G401 (cell line): ENCODE measurements at regions not wholly inside any gene's neighbourhood (a gene's known extent, or its start where the extent isn't known, plus 50 kb on each side); places are given as distances from the start of the nearest gene placed in this dataset.
"Not testable (repeated sequence)": the region's sequence is repeated elsewhere in the genome, so short reads cannot be mapped to it uniquely, and the experiment has no call there.

Source experiments
- DNase-seq: peaks from one replicate; pipeline ENCODE4 v3.0.0-alpha.2; 2015; ENCODE audit warnings: low spot score
- in situ Hi-C: cut with HindIII; loops from 2 replicates; pipeline ENCODE4 v1.10.0; 2016; ENCODE audit warnings: low sequenced_read_pairs, mixed read lengths

DNA sequence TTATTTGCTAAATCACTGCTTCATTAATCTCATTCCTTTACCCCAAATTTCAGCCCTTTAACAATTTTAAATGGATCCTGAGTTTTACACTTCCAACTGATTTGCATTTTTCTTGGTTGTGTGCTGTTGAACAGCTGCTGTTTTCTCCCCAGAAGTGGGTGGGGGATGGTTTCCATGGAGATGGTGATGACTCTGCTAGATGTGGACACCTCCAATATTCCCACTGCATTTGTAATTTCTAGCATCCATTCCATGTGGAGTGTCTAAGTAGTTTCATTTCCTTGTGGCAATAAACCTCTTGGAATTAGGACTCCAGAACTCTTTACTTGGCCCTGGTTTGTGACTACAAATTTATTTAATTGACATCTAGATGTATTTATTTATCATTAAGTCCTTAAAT lies 330.4 kb downstream of the GBA3 start:
- no peak for DNase-seq
- in situ Hi-C loops, result no loop called here

DNA sequence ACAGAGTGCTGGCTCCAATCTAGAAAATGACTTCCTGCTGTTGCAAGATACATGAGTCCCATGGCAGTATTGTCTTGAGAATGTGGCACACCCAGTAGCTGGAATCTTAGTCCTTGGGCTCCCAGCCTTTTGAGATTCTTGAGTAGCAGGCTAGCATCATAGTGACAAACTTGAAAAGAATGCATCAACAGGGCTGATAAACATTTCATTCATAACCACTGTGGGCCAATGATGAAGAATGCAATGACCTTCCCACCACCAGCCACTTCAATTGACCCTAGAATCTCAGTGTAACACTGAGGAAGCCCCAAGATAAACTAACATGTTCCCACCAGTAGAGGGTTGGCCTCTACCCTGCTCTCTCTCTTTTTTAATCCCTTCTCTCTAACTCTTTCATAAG lies 329.3 kb downstream of the GBA3 start:
- no peak for DNase-seq
- in situ Hi-C loops, result no loop called here

DNA sequence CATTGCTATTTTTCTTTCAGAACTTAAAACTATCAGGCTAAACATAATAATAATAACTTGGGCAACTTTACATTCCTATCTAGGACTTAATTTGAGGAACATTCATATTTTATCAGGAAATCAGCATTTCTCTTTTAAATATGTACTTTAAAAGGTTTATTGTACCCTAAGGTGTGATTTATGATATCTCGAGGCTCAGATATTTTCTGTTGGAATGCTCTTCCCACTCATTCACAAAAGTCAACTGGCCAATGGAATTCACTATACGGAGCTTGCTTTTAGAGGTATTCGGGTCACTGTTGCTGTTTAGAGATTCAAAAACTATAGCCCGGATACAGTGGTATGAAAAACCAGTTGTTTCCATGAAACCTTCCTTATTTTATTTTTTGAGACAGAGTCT lies 328.3 kb downstream of the GBA3 start:
- no peak for DNase-seq
- in situ Hi-C loops, result no loop called here

DNA sequence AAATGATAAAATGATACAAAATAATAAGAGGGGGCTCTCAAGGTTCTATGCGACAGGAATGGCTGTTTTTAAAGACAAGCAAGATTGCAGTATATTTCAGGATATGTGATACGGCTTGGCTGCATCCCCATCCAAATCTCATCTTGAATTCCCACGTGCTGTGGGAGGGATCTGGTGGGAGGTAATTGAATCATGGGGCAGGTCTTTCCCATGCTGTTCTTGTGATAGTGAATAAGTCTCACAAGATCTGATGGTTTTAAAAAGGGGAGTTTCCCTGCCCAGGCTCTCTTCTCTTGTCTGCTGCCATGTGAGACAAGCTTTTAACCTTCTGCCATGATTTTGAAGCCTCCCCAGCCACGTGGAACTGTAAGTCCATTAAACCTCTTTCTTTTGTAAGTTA lies 327.7 kb downstream of the GBA3 start:
- DNase-seq, in situ Hi-C loops: not testable (repeated sequence)

DNA sequence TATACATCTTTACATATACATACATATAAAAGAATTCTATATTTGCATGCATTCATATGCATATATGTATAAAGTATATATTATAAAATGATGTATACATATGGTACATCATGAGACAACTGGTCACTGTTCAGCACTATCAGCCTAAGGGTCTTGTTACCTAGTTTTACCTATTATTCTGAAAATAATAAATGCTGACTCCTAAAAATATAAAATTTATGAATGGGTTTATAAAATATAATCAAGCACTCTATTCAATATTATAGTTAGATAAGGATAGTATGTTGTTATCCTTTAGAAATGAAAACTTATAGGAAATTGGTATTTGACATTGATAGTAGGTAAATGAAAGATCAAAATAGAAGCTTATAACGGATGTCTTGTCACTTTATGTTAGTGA lies 324.2 kb downstream of the GBA3 start:
- in situ Hi-C loops, result no loop called here
- DNase-seq, result no peak

DNA sequence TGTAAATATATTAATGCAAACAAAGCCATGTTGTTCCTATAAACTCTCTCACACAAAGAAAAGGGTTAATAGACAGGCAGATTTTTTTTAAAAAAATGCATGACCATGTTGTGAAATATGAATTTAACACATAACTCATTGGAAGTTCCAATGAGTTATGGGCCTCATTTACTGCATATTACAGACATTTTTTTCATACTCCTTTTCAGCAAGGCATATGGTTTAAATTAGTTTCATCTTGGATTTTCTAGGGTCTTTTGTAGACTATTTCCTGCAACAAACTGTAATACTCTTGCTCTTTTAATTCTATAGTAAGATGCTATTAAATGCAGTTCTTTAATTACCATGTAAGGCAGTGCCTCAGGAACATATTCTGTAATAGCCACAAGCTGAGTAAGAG lies 323.1 kb downstream of the GBA3 start:
- no peak for DNase-seq
- in situ Hi-C loops, result no loop called here

DNA sequence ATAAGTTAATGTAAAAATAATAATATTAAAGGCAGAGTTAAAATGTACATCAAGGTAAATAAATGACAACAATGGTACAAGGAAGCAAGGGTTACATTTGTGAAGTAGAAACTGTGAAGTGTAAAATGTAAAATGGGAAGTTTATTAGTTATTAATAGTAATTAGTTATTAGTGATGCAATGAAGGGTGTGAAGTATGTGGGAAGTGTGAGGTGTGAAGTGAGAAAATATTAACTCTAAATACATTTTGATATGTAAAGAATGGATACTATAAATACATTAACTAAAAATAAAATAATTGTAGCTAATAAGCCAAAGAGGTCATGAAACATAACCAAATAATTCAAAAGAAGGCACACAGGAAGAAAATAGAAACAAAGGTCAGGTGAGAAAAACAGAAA lies 316.4 kb downstream of the GBA3 start:
- DNase-seq, result no peak
- in situ Hi-C loops, result no loop called here

DNA sequence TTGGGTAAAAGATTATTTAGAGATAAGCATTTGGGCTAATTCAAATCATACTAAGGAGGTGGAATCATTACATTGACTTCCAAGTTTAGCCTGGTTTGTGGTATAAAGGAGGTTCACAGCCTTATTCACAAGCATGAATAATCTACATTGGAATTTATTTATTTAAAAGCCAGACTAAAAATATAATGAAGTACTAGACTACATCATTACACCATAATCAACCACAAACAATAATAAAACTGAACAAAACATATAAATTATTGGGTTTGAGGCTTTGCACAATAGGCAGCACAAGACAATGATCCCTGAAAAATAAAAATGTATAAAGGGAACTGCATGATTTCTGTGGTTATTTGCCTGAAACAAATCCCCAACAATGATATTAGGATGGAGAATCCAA lies 314.0 kb downstream of the GBA3 start:
- in situ Hi-C loops, result no loop called here
- DNase-seq, result no peak

DNA sequence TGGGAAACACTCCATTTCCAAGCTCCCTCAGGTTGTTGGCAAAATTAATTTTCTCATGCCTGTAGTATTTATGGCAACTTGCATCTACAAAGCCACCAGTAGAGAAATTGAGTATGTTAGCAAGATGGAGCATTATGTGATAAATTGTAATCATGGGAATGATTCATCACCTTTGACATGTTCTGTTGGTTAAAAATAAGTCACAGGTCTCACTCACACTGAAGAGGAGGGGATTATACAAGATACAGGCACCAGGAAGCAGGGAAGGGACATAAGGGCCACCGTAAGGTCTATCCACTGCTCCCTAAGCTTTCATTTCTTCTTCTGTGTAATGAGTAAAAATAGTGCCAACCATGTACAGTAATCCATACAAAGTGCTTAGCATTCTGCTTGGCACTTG lies 313.0 kb downstream of the GBA3 start:
- in situ Hi-C loops, result no loop called here
- no peak for DNase-seq

DNA sequence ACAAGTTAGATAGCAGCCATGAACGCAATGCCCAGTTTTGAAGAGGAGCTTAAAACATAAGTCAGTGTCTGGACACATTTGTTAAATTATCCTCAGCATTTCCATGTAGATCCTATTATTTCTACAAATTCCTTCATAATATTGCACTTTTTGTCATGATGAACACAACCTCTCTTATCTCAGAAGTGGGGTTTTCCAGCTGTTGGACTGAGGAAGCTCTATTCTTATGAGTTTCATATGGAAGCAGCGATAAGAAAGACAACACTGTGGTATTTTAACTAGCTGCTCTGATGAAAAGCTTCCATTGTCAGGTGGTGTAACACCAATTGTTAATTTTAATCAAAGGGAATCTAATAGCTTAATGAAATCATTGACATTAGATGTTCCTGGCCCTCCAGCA lies 308.7 kb downstream of the GBA3 start:
- in situ Hi-C loops, result no loop called here

DNA sequence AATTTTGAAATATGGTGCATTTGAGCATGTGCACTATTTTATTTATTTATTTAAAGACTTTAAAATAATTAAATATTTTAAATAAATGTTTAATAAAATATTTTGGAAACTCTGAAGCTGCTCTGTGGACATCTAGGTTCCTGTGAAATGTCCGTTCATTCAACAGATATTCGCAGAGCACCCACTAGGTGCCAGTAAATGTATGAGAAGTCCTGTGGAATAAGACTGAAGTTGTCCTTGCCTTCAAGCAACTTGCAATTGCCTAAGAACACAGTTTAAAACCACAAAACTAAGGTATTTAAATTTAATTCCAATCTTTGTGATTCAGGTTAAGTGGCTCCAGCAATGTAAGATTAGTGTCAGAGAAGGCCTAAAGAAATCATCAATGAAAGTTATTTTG lies 306.7 kb downstream of the GBA3 start:
- in situ Hi-C loops, result no loop called here
- DNase-seq, result no peak

More for the DNA sequence above, 308.7 kb downstream of the GBA3 start:
- no peak for DNase-seq

DNA sequence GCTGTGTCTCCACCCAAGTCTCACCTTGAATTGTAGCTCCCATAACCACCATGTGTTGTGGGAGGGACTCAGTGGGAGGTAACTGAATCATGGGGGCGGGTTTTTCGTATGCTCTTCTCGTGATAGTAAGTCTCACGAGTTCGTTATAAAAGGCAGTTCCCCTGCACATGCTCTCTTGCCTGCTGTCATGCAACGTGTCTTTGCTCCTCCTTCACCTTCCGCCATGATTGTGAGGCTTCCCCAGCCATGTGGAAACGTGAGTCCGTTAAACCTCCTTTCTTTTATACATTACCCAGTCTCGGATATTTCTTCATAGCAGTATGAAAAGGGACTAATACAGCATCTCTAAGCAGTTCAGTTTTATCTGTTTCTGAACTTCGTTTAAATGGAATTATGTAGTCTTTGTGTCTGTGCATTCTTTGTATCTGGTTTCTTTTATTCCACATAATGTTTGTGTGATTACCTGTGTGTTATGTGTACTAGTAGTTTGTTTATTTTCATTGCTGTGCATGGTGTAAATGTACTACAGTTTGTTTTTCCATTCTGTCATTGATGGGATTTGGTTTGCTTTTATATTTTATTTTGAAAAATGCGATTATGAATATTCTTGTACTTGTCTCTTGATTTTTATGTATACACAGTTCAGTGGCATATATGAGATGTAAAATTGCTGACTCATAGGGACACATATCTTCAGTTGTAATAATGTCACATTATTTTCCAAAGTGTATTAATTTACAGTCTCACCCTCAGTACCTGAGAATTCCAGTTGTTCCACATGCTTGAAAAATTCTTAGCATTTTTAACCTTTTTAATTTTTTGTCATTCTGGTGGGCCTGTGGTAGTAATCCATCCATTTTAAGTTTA lies 304.9 kb downstream of the GBA3 start:
- in situ Hi-C loops, result no loop called here
- DNase-seq, result no peak

DNA sequence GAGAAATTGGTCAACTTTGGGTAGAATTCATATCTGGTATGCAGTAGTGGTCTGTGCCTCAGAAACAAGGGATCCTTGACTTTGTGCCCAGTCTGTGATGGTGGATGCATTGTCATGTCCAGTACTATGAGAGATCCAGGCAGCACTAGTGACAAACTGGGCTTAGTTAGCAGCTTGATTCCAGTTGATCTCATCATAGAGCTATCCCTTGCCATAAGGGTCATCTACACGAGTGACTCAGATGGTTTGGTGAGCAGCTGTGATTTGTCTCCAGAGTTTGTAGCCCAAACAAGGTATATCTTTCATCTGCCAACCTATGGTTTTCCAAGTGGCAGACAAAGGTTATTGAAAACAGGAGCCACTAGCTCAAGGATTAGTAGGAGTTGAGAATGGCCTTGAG lies 298.8 kb downstream of the GBA3 start:
- in situ Hi-C loops, result no loop called here

DNA sequence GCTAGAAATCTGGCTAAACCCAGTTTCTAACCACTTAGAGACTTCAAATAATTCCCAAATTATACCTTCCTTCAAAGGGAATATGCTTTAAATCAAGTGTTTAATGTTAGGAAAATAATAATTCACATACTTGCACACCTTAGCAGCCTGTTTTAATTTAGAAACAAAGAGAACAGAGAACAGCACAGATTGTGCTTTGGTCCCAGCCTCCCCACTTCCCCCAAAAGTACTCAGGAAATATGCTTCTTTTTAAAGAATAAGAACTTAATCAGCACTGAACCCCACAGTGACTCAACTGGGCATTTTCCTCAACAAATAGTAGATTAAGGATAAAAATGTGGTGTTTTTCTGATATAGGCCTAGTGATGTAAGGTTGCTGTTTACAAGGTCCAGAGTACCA lies 295.8 kb downstream of the GBA3 start:
- in situ Hi-C loops, result no loop called here
- DNase-seq, result no peak

More for the DNA sequence above, 298.8 kb downstream of the GBA3 start:
- DNase-seq, result no peak

DNA sequence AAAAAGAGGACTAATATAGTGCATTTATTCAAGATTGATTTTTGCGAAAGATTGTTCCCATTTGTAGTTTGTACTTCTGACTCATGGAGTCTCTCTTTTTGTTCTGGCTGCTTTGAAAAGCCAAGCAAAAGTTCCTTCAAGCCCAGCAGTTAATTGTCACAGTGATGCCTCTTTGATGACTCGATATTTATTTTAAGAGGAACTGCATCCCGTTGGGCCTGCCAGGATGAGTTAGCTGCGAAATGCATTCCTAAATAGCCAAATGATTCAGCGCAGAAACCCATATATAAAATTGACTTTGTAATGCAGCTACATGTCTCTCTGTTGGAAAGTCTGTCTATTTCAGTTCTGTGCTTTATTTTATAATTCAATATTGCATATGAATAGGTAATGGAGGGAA lies 295.1 kb downstream of the GBA3 start:
- no peak for DNase-seq
- in situ Hi-C loops, result no loop called here

DNA sequence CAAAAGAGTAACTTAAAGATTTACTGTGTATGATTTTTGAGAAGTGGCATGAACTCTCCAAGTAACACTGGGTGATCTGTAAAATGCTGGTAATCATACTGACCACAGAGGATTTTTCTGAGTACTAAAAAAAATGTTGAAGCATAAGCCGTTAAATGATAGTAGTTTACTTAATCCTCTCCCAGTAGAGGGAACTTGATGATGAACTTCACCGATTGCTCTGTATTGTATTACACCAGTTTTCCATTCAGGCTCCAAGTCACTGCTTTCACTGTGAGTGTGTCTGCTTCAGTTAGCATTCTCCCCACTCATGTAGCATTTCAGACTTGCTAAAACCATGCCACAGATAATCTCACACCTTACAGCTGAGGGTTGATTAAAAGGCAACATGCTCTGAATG lies 294.1 kb downstream of the GBA3 start:
- in situ Hi-C loops, result no loop called here
- no peak for DNase-seq

DNA sequence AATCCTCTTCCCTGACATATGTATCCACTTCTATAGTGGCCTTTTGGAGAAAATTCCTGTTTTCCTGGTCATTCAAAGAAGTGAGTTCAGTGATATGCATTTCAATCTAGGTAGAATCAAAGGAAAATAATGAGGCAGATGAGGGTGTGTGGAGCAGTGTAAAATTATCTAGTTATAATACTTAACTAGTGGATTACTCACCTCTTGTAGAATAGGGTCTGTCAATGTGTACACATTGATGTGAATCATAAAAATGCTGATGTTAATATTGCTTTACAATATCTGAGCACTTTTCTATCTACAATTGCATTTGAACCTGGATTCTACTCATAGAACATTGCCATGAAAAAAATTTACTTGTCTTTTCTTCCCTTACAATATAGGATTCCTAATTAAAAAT lies 293.5 kb downstream of the GBA3 start:
- DNase-seq, result no peak
- in situ Hi-C loops, result no loop called here

DNA sequence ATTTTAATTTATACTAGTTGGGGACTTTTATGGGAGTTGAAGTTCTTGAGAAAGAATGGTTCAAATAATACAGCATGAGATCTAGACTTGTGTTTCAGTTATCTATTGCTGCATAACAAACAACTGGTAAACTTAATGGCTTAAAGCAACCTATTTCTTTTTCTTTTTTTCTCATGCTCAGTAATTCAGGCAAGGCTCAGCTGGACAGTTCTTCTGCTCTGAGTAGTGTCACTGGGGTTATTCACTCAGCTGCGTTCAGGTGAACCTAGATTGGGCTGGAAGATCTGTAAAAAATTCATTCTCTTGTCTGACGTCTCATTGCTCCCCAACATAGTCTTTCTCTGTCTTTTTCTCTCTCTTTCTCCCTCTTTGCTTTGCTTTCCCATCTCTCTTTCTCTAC lies 291.7 kb downstream of the GBA3 start:
- in situ Hi-C loops, result no loop called here
- DNase-seq, result no peak

DNA sequence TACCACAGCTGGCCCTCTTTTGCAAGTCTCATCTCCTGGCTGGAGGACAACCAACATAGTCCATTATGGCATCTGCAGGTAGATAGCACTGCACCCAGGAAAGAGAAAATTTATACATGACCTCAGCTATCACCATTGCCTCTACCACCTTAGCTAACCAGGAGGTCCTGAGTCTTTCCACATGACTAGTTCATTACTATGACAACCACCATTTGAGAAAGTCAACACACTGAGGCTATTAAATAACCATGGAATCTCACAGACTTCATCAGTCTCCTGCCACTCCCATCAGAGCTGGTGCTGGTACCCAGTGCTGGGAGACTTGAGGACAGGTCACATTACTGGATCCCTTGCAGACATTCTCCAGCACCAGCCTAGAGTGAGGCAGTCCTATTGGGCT lies 285.9 kb downstream of the GBA3 start:
- in situ Hi-C loops, result no loop called here
- no peak for DNase-seq

DNA sequence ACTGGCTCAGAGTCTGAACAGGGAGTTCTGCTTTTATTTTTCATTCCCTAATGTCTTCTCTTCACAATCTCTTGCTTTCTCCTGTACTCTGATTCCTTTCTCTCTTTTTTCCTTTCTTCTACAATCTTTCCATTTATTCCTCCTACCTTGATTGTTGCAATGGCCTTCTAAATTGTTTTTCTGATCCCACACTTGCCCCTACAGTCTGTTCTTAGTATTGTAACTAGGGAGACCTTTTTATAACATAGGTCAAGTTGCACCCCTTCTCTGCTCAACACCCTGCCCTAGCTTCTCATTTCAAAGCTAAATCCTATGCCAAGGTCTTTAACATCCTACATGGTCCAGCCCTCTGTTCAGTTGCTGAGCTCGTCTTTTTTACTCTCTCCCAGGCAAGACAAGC lies 277.9 kb downstream of the GBA3 start:
- in situ Hi-C loops, result no loop called here
- no peak for DNase-seq

DNA sequence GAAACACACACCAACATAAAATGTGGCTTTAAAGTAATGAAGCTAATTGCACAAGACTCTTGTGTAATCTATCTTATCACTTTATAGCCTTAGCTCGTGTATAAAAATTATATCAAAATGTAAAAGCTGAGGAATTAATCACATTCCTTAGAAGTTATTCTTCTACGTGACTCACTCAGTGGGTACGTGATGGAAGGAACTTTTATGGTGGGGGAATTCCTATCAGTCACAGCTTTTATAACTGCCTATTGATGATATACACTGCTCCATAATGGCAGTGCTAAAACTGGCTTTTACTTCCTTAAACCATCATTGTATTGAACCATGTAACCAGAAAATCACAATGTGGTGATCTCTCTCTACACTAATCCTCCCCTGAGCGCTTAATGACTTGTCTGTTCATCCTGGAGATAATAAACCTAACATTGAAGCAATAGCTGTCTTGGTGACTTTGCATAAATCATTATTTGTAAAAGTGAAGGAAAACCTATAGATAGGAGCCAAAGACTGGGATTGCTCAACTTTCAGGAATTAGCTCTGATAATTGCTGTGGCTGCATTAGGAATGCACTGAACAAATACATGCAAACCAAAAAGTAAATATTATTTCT lies 276.7 kb downstream of the GBA3 start:
- in situ Hi-C loops, result no loop called here
- no peak for DNase-seq
